ENCODE measurements at regions not wholly inside any gene's neighbourhood (a gene's known extent, or its start where the extent isn't known, plus 50 kb on each side); places are given as distances from the start of the nearest gene placed in this dataset.

DNA sequence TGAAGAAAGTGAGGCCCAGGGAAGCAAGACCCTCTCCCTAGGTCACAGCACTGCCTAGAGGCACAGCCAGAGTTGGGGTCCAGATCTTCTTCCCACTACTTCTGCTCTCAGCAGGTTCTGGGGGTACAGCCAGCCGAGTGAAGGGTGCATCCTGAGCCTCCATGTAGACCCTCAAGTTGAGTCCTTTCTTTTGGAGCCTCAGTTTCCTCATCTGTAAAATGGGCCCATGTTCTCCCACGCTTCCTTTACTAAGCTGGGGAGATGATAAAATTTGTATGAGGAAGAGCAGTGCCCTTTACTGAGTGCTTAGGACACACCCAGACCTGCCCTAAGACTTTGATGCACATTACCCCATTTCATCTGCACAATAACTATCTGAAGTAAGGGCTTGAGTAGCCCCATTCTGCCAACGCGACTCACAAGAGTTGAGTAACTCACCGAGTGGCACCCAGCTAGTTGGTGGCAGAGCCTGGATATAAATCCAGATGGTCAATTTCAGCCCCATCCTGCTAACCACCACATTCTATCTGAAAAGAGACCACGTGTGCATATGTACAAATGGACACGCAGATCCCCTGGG lies 64.3 kb upstream of the GGTA1 start:
- Histone ChIP-seq H3K27me3 (replicated peaks in 1 of 4; ENCODE audit: control insufficient read depth in 3 of 4, extremely low read depth in 1 of 4, insufficient read depth in 3 of 4, low read length in 3 of 4) (no peaks in the 10 kb centered on the region), H4K91ac (replicated peaks; ENCODE audit: insufficient read length, low read length) (no peak overlapping the region), H2BK12ac (ENCODE audit: low read depth, low read length) (no peak overlapping the region), H3K4me2 (ENCODE audit: insufficient read depth in 1 of 2, low read depth in 2 of 2, low read length in 2 of 2) (no peak overlapping the region), H2BK15ac (ENCODE audit: low read length) (no peak overlapping the region), H2AFZ (ENCODE audit: low read length) (no peak overlapping the region), H4K5ac (ENCODE audit: insufficient read length, low read depth, low read length) (no peak overlapping the region), H3K79me1 (ENCODE audit: low read depth, low read length) (no peaks in the 10 kb centered on the region), H2BK20ac (ENCODE audit: low read length) (no peak overlapping the region), H3K9ac (replicated peaks in 1 of 4; ENCODE audit: extremely low read depth in 1 of 4, low read depth in 3 of 4, low read length in 3 of 4) (no peak overlapping the region), H2AK5ac (ENCODE audit: low read depth, low read length) (no peak overlapping the region), H3K4ac (replicated peaks; ENCODE audit: insufficient read length, low read depth, low read length) (no peak overlapping the region), H3K79me2 (ENCODE audit: control insufficient read depth in 1 of 2, insufficient read depth in 2 of 2, low read length in 2 of 2) (no peaks in the 10 kb centered on the region), H4K8ac (ENCODE audit: extremely low read depth, insufficient read depth, low read length) (no peak overlapping the region), H2BK120ac (replicated peaks; ENCODE audit: low read depth, low read length) (no peak overlapping the region), H3K14ac (ENCODE audit: insufficient read length) (no peak overlapping the region), H3K56ac (replicated peaks; ENCODE audit: insufficient read length, low read depth, low read length) (no peak overlapping the region), H3K9me3 (ENCODE audit: insufficient read depth in 2 of 2, low read depth in 1 of 2, low read length in 1 of 2) (no peaks in the 10 kb centered on the region), H3K4me1 (replicated peaks in 1 of 4; ENCODE audit: control insufficient read depth in 3 of 4, insufficient read depth in 4 of 4, low read length in 3 of 4) (peaks cover 0 to 12% (median 0%) of the 10 kb centered on the region in 4 experiments; a peak in 3 of 7 replicates), H3K18ac (ENCODE audit: extremely low read depth, low read length) (no peak overlapping the region), H3K36me3 (ENCODE audit: control insufficient read depth in 2 of 4, insufficient read depth in 4 of 4, low read length in 3 of 4) (no peaks in the 10 kb centered on the region), H4K20me1 (replicated peaks in 1 of 2; ENCODE audit: control insufficient read depth in 1 of 2, insufficient read depth in 2 of 2, low read length in 2 of 2) (no peaks in the 10 kb centered on the region), H2BK5ac (ENCODE audit: low read depth, low read length) (no peak overlapping the region), H3K23me2 (ENCODE audit: low read depth, low read length) (no peaks in the 10 kb centered on the region), H3K27ac (ENCODE audit: low read depth, low read length) (no peak overlapping the region), H3K23ac (ENCODE audit: insufficient read length) (no peak overlapping the region), H3K4me3 (ENCODE audit: extremely low read depth in 1 of 4, insufficient read depth in 2 of 4, low read depth in 3 of 4, low read length in 4 of 4) (no peak overlapping the region)
- TF ChIP-seq POLR2AphosphoS5 (IDR thresholded peaks at IDR 0.05; ENCODE audit: low read depth, low read length) (no peak), BCL11A (IDR thresholded peaks at IDR 0.05; ENCODE audit: low read depth in 2 of 2, low read length in 2 of 2) (no peak), BACH1 (IDR thresholded peaks at IDR 0.05; ENCODE audit: low read length) (no peak), CBX5 (IDR thresholded peaks at IDR 0.05; ENCODE audit: low read depth, low read length) (no peak), RAD21 (IDR thresholded peaks at IDR 0.05 in 1 of 2, conservative IDR thresholded peaks at IDR 0.05 in 1 of 2; ENCODE audit: low read depth in 2 of 2, low read length in 2 of 2) (no peak), SAP30 (IDR thresholded peaks at IDR 0.05; ENCODE audit: insufficient read depth, insufficient replicate concordance, low read length) (no peak), SRF (IDR thresholded peaks at IDR 0.05; ENCODE audit: low read depth, low read length) (no peak), RNF2 (IDR thresholded peaks at IDR 0.05; ENCODE audit: borderline replicate concordance, low read depth, low read length, missing control alignments, poor library complexity, severe bottlenecking) (no peak), YY1 (IDR thresholded peaks at IDR 0.05; ENCODE audit: low read depth, low read length) (no peak), JUN (IDR thresholded peaks at IDR 0.05; ENCODE audit: low read depth, low read length) (no peak), RBBP5 (IDR thresholded peaks at IDR 0.05; ENCODE audit: borderline replicate concordance, low read depth, low read length) (no peak), RXRA (IDR thresholded peaks at IDR 0.05; ENCODE audit: insufficient read depth, low read depth, low read length) (no peak), TAF7 (optimal IDR thresholded peaks at IDR 0.05; ENCODE audit: borderline replicate concordance, low read depth, low read length) (no peak)
- 87% methylated on average over 7 of the region's 7 CpGs; no CpG with 5 or more reads in 1 of the 2 experiments for WGBS, 2 experiments (ENCODE audit: extremely low coverage in 1 of 2, insufficient coverage in 1 of 2, insufficient read length in 1 of 2, insufficient replicate concordance in 2 of 2, low coverage in 1 of 2, low lambda C conversion rate in 2 of 2, missing lambda C conversion rate in 1 of 2)
- no peak for DNase-seq (ENCODE audit: low read depth in 1 of 2, low spot score in 2 of 2)
- ChIA-PET POLR2A (ENCODE audit: partially characterized antibody) (no interaction called here), CTCF (ENCODE audit: partially characterized antibody) (interaction anchor here (0.5 to 7.7 kb wide), 4 partner anchors 9 to 154 kb away, joined by 3 to 57 read pairs (median 3); no protein-coding TSS in a partner anchor)
- FAIRE-seq: no peak
